Progenitor cell of endocrine pancreas (in vitro differentiated cells): ENCODE measurements at regions not wholly inside any gene's neighbourhood (a gene's known extent, or its start where the extent isn't known, plus 50 kb on each side); places are given as distances from the start of the nearest gene placed in this dataset.

ENCODE experiments used
- DNase-seq: peaks from one replicate; pipeline ENCODE4 v3.0.0; 2021; ENCODE audit warnings: low spot score; ENCODE audit not compliant: unreplicated experiment
- H3K27ac Mint-ChIP-seq: 2 replicates; pipeline ENCODE4 v1.8.0; 2021; ENCODE audit warnings: mild to moderate bottlenecking, moderate library complexity, mixed read lengths
- H3K27me3 Mint-ChIP-seq: 2 replicates; pipeline ENCODE4 v1.8.0; 2021; ENCODE audit warnings: mixed read lengths
- H3K36me3 Mint-ChIP-seq: 2 replicates; pipeline ENCODE4 v1.8.0; 2022; ENCODE audit warnings: mixed read lengths; ENCODE audit not compliant: insufficient read depth
- H3K4me1 Mint-ChIP-seq: 2 replicates; pipeline ENCODE4 v1.8.0; 2021; ENCODE audit warnings: low read depth, mixed read lengths
- H3K4me3 Mint-ChIP-seq: 2 replicates; pipeline ENCODE4 v1.8.0; 2021; ENCODE audit warnings: low read depth, mild to moderate bottlenecking, moderate library complexity, mixed read lengths
- H3K9me3 Mint-ChIP-seq: 2 replicates; pipeline ENCODE4 v1.8.0; 2021; ENCODE audit warnings: low read depth, mixed read lengths
- TF ChIP-seq, protein P1 (sequence below): fragments of 200-600 bp; sonication (generic); IDR thresholded peaks from one replicate; pipeline ENCODE4 v1.5.0; 2021; ENCODE audit warnings: antibody characterized with exemption, mild to moderate bottlenecking; ENCODE audit not compliant: unreplicated experiment

DNA sequence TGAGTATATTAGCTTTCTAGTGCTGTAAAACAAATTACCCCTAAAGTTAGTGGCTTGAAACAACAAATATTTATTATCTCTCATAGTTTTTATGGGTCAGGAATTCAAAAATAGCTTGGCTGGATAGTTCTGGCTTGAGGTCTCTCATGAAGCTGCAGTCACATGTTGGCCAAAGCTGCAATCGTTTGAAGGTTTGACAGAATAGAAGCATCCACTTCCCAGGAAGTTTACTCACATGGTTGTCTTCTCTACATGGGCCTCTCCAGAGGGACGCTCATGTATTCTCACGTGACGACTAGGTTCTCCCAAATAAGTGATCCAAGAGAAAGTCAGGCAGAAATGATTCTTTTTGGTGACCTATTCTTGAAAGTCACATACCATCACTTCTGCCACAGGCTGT is 99.1 kb downstream of the NIBAN1 start:
- Mint-ChIP-seq H3K36me3 (peaks cover 3% of the 10 kb centered on the region), H3K9me3 (peaks cover 11% of the 10 kb centered on the region), H3K27me3 (no peaks in the 10 kb centered on the region), H3K4me1 (peaks cover 13% of the 10 kb centered on the region), H3K4me3 (no peak overlapping the region), H3K27ac (no peak overlapping the region)
- TF ChIP-seq, protein P1, sequence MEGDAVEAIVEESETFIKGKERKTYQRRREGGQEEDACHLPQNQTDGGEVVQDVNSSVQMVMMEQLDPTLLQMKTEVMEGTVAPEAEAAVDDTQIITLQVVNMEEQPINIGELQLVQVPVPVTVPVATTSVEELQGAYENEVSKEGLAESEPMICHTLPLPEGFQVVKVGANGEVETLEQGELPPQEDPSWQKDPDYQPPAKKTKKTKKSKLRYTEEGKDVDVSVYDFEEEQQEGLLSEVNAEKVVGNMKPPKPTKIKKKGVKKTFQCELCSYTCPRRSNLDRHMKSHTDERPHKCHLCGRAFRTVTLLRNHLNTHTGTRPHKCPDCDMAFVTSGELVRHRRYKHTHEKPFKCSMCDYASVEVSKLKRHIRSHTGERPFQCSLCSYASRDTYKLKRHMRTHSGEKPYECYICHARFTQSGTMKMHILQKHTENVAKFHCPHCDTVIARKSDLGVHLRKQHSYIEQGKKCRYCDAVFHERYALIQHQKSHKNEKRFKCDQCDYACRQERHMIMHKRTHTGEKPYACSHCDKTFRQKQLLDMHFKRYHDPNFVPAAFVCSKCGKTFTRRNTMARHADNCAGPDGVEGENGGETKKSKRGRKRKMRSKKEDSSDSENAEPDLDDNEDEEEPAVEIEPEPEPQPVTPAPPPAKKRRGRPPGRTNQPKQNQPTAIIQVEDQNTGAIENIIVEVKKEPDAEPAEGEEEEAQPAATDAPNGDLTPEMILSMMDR = no peak
- DNase-seq = no peak

DNA sequence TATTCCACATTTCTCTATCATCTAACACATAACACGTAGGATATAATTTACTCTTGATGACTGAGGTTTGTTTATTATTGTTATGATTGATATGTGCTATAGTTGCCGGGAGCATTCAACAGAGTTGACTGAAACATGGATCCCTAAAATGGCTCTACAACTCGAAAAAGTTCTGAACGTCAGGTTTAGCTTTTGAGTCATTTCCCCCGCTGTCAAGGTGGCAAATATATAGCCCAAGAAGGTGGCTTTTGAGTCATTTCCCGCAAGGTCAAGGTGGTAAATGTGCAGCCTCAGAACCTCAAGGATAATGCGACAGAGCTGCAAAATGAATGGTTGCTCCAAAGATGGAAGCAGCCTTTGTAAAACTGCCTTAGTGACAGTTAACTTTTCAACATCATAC is 104.0 kb downstream of the NIBAN1 start:
- DNase-seq = no peak
- Mint-ChIP-seq H3K27ac (no peak overlapping the region), H3K9me3 (peaks cover 11% of the 10 kb centered on the region), H3K36me3 (peaks cover 3% of the 10 kb centered on the region), H3K4me1 (no peaks in the 10 kb centered on the region), H3K4me3 (no peak overlapping the region), H3K27me3 (no peaks in the 10 kb centered on the region)
- TF ChIP-seq, protein P1 = no peak

DNA sequence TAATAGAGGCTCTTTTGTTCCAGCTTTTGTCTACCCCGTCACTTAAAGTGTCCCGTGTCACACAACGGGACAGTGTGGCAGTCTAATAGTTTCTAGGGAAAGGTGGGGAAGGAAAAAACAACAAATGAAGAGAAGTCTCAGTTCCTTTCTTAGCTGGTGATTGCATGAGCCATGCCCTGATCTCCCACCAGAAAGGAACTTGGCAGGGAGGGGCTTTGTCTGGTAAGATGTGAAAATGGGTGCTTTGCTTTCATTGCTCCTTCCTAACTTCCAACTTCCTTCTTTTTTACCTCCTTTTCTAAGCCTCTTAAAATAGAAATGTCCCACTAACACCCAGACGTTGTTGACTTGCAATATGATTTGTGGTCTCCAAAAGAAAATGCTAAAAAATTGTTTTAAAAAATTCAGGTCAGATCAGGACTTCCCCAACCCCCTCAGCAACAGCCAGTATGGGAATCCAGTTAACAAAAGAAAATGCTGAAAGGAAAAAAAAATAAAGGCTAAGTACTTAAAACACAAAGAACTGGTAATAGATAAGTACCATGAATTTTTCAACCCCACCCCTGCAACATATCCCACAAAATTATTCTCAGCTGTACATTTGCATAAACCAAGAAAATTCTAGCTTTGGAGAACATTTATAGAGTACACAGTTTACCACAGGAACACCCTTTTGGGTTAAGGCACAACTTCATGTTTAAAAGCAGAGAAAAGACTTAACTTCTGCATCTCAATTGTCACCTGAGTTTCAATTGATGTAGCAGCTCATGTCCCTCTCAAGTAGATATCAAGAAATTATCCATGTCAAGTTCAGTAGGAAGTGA is 106.2 kb downstream of the NIBAN1 start:
- Mint-ChIP-seq H3K27ac (no peak overlapping the region), H3K27me3 (peaks cover 3% of the 10 kb centered on the region)

DNA sequence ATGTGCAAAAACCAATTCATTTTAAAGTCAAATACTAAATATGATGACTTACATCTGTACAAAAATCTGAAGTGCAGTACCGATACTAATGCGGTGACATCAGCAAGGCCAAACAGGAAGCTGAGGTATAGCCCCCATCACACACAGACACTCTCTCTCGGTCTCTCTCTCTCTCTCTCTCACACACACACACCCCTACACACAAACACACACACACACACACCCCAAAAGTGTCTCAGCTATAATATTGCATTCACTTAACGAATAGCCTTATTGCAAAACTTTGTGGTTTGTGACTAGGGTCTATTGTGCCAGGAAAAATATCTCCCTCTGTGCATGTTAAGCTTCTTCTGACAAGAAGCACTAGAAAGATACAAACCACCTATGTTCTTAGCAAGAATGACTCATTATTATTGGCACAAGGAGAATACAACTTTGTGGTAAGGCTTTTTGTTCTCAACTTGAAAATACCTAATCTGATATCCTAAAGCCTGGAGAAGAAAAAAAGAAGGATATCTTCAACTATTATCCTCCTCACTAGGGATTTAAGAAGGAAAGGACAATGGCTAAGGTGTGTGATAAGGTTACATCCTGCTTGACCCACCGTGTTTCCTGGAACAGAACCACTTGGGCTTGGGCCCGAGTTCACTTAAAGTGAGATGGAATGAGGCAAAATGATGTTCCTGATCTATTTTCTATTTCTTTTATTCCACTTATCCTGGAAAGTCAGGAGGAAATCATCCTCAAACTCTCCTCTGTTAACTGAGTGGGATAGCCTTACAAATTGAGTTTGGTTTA is 107.1 kb downstream of the NIBAN1 start:
- TF ChIP-seq, protein P1 = no peak
- Mint-ChIP-seq H3K4me1 (peaks cover 7% of the 10 kb centered on the region), H3K27ac (no peak overlapping the region), H3K4me3 (no peak overlapping the region), H3K27me3 (peaks cover 6% of the 10 kb centered on the region), H3K9me3 (no peaks in the 10 kb centered on the region), H3K36me3 (peaks cover 2% of the 10 kb centered on the region)
- DNase-seq = no peak

More for the DNA sequence above, 106.2 kb downstream of the NIBAN1 start:
- peaks cover 2% of the 10 kb centered on the region for H3K36me3 Mint-ChIP-seq
- H3K4me1 Mint-ChIP-seq = peaks cover 4% of the 10 kb centered on the region
- DNase-seq = no peak
- H3K9me3 Mint-ChIP-seq = peaks cover 5% of the 10 kb centered on the region
- TF ChIP-seq, protein P1 = no peak
- H3K4me3 Mint-ChIP-seq = no peak overlapping the region

DNA sequence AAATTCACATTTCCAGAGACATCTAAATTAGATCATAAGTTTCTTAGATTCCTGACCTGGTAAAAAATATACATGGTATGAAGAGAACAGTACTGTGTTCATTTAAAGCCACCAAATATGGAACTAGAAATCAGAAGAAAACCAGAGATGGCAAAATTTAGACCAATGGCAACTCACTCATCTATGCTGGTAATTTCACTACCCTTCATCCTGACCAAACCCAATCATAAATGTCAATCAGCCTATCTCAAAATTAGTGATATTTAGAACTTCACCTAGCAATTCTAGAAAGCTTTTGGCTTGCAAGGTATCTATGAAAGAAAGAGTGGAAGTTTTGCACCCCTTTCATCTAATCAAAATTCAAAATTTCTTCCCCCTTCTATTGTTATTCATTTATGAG is 107.7 kb downstream of the NIBAN1 start:
- H3K27me3 Mint-ChIP-seq = peaks cover 6% of the 10 kb centered on the region
- TF ChIP-seq, protein P1 = no peak

More for the DNA sequence above, 107.7 kb downstream of the NIBAN1 start:
- Mint-ChIP-seq H3K4me3 (no peak overlapping the region), H3K9me3 (no peaks in the 10 kb centered on the region), H3K27ac (no peak overlapping the region), H3K36me3 (peaks cover 2% of the 10 kb centered on the region), H3K4me1 (peaks cover 13% of the 10 kb centered on the region)
- no peak for DNase-seq
